ENCODE measurements at regions not wholly inside any gene's neighbourhood (a gene's known extent, or its start where the extent isn't known, plus 50 kb on each side); places are given as distances from the start of the nearest gene placed in this dataset.

GRCh38 chr2:81894451-81894990, 1590.0 kb upstream of the LRRTM1 start:
- Histone ChIP-seq H3K27ac (ENCODE audit: extremely low read depth, low read depth, low read length) (no peak overlapping the region), H3K79me2 (ENCODE audit: control insufficient read depth, insufficient read depth, low read length) (no peaks in the 10 kb centered on the region), H3K36me3 (ENCODE audit: control insufficient read depth, insufficient read depth, low read length) (no peaks in the 10 kb centered on the region), H3K4me2 (ENCODE audit: insufficient read depth, low read length) (no peak overlapping the region), H3K9ac (ENCODE audit: insufficient read depth in 1 of 2, low read depth in 2 of 2, low read length in 2 of 2) (no peak overlapping the region), H3K4me1 (replicated peaks in 1 of 2; ENCODE audit: control insufficient read depth in 2 of 2, insufficient read depth in 2 of 2, low read length in 2 of 2) (no peaks in the 10 kb centered on the region), H3K27me3 (ENCODE audit: control insufficient read depth in 2 of 2, insufficient read depth in 2 of 2, low read length in 2 of 2) (no peaks in the 10 kb centered on the region), H3K9me3 (replicated peaks; ENCODE audit: control insufficient read depth, insufficient read depth, low read depth, low read length) (no peaks in the 10 kb centered on the region), H3K4me3 (no peak overlapping the region), H3K9me1 (ENCODE audit: control insufficient read depth, insufficient read depth, low read length) (no peaks in the 10 kb centered on the region), H2AFZ (ENCODE audit: low read depth, low read length) (no peak overlapping the region), H4K20me1 (replicated peaks; ENCODE audit: control insufficient read depth, insufficient read depth, low read length) (no peaks in the 10 kb centered on the region)
- POLR2A ChIA-PET = interaction anchor here (0.6 kb wide), 1 partner anchor 418 kb away, joined by 3 read pairs; no protein-coding TSS in a partner anchor
- in situ Hi-C loops (cut with MboI) (no loop called here), intact Hi-C loops (cut with micrococcal nuclease) (no loop called here)
- WGBS (ENCODE audit: insufficient coverage, low coverage, missing lambda C conversion rate) = 2% methylated on average over 3 of the region's 3 CpGs
- ATAC-seq (no peak), DNase-seq (ENCODE audit: extremely low read depth in 1 of 4, low spot score in 3 of 4) (no peak), FAIRE-seq (no peak)
- no TSS peak for BruUV-seq (replicated peaks)
- CTCF ChIA-PET (ENCODE audit: low intra/inter-chr PET ratio) = no interaction called here
- TF ChIP-seq ZFP30 (CRISPR knock-in tag; IDR thresholded peaks at IDR 0.05; ENCODE audit: borderline replicate concordance) (no peak), RAD21 (CRISPR knock-in tag; conservative IDR thresholded peaks at IDR 0.05 in 1 of 2, IDR thresholded peaks at IDR 0.05 in 1 of 2) (peak; percentile 22 to 32; a peak in 2 of 4 replicates), ILF3 (IDR thresholded peaks at IDR 0.05; ENCODE audit: borderline replicate concordance) (no peak), ZHX1 (conservative IDR thresholded peaks at IDR 0.05; ENCODE audit: low read length) (no peak)
